GM12872 (cell line): ENCODE measurements at regions not wholly inside any gene's neighbourhood (a gene's known extent, or its start where the extent isn't known, plus 50 kb on each side); places are given as distances from the start of the nearest gene placed in this dataset.

Source experiments
- TF ChIP-seq, protein P1 (sequence below): IDR thresholded peaks from 3 replicates; pipeline ENCODE4 v1.5.1; 2011; ENCODE audit warnings: low read depth, mild to moderate bottlenecking, low read length, moderate library complexity; ENCODE audit not compliant: insufficient read depth

DNA sequence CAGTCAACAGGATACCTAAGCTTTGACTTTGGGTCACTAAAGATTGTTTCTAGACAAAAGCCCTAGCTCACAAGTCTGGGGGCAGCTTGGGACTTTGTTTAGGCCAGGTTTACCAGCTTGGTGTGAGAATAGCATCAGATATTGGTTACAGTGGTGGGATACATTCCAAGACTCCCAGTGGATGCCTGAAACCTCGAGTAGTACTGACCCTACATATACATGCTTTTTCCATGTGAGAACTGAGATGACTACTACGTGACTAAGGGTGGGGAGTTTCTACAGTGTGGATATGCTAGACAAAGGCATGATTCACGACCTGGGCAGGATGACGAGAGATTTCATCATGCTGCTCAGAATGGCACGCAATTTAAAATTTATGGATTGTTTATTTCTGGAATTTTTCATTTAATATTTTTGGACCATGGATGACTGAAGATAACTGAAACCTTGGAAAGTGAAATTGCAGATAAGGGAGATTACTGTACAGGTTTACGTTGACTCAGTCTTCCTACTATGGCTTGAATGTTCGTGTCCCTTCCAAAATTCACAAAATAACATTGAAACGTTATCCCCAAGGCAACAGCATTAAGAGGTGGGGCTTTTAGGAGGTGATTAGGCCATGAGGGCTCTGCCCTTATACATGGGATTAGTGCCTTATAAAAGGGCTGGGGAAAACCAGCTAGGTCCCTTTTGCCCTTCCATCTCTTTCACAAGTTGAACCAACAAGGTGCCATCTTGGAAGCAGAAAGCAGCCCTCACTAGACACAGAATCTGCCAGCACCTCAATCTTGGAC lies 50.2 kb upstream of the CTAGE1 start:
- TF ChIP-seq, protein P1, sequence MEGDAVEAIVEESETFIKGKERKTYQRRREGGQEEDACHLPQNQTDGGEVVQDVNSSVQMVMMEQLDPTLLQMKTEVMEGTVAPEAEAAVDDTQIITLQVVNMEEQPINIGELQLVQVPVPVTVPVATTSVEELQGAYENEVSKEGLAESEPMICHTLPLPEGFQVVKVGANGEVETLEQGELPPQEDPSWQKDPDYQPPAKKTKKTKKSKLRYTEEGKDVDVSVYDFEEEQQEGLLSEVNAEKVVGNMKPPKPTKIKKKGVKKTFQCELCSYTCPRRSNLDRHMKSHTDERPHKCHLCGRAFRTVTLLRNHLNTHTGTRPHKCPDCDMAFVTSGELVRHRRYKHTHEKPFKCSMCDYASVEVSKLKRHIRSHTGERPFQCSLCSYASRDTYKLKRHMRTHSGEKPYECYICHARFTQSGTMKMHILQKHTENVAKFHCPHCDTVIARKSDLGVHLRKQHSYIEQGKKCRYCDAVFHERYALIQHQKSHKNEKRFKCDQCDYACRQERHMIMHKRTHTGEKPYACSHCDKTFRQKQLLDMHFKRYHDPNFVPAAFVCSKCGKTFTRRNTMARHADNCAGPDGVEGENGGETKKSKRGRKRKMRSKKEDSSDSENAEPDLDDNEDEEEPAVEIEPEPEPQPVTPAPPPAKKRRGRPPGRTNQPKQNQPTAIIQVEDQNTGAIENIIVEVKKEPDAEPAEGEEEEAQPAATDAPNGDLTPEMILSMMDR, result no peak

DNA sequence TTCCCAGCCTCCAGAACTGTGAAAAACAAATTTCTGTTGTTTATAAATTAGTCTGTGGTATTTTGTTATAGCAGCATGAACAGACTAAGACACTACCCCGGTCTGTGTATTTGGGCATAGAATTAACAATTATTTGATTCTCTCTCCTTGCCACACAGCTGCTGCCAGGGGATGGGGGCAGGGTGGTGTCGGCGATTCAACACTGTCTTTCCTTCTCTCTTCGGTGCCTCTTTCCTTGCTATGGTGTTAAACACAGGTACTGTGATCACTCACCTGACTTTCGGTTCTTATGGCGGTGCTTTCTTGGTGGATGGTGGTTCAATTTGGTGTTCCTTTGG lies 50.8 kb upstream of the CTAGE1 start:
- TF ChIP-seq, protein P1, result no peak

GRCh38 chr18:22469061-22469734 lies 51.5 kb upstream of the CTAGE1 start:
- TF ChIP-seq, protein P1, result no peak

- TF ChIP-seq, protein P1, result no peak
Observed at GRCh38 chr18:22469926-22470247, 52.2 kb upstream of the CTAGE1 start.

DNA sequence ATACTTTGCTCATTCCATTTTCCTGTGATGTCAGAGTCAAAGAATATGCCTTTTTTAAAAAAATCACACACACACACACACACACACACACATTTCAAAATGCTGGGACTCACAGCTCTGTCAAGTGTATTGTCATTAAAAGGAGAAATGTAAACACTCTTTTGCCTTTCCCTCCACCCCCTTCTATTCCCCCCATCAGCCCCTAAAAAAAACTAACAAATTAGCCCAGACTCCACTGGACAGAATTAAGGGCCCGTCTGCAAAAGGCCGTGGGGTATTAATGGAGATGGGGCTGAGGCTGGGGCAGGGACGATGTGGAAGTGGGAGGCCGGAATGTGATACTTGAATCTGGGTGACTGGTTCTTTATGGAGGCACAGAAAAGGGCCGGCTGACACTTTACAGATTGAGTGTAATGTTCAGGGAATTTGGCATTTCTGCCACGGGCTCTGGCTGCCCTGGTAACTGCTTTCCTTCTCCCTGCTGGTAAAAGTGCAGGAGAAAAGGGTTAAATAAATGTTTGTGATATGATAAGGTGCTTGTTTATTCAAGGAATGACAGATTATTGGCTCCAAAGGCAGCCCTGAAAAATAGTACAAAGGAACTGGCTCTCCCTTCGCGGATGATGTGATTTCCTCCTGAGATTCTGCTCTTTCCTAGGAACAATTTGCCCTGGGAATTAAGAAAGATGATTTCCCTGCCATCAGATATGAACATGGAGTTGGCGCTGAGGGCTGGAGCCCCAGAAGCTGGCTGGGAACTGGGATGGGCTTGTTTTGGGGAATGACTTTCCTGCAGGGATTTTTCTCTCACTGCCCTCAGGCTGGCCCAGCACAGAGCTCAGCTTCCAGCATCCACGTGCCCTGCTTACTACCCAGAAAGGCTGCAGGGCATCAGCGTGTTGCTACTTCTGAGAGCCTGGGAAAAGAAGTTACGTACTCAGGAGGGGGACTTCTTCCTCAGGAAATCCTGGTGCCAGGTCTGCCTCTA lies 52.8 kb upstream of the CTAGE1 start:
- TF ChIP-seq, protein P1, result no peak

- TF ChIP-seq, protein P1, result no peak
Observed at GRCh38 chr18:22471546-22472131, 53.9 kb upstream of the CTAGE1 start.

DNA sequence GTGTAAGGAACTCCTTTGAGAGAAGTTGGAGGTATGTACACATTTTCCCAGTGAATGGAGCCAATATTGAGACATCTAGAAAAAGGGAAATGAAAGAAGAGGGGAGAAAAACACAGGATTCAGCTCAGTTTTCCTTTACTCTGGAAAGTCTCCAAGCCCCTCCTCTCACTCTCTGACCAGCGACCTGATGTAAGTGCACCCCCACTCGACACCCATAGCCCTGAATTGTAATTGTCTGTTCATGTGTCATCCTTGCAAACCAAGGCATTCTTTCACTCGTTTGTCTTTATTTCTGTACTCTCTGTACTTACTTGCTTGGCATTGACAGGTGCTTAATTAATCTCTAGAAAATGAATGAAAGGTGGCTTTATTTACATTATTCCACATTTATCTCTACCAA lies 55.7 kb upstream of the CTAGE1 start:
- TF ChIP-seq, protein P1, result no peak
